GM12892 (cell line): ENCODE measurements at regions not wholly inside any gene's neighbourhood (a gene's known extent, or its start where the extent isn't known, plus 50 kb on each side); places are given as distances from the start of the nearest gene placed in this dataset.

Experiments
- DNase-seq: peaks from one replicate; pipeline ENCODE4 v3.0.0; 2011; ENCODE audit not compliant: insufficient read length
- FAIRE-seq: peaks from 2 replicates; lab custom pipeline; 2011; peaks lifted over from hg19 to GRCh38; lab: Jason Lieb, UNC
- POLR2A ChIP-seq: IDR thresholded peaks from 2 replicates; pipeline ENCODE4 v1.6.1; 2011; ENCODE audit warnings: low read depth, low read length, control low read depth
- POLR2AphosphoS5 ChIP-seq: IDR thresholded peaks from 2 replicates; pipeline ENCODE4 v1.6.1; 2011; ENCODE audit warnings: low read depth, low read length, control low read depth
- TAF1 ChIP-seq: IDR thresholded peaks from 2 replicates; pipeline ENCODE4 v1.6.1; 2011; ENCODE audit warnings: low read depth, mild to moderate bottlenecking, control low read depth, low read length, borderline replicate concordance

DNA sequence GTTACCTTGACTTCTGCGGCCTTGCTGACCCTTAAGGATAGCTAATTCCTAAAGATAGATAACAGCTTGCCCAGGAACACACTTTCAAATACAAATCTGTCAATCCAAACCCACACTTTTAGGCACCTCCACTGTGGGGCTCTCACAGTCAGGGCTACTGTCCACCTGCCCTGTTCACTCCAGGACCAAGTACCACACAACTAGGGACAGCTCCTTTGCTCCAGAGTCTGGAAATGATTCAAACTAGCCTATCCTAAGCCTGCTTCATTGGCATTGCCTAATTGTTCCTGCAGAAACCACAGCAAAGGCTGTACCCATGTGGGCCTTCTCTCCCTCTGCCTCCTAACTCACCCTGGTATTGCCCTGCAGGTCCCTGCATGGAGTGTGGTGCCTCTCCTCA is 538.9 kb upstream of the IGFBP3 start:
- FAIRE-seq (no peak), DNase-seq (no peak)
- TF ChIP-seq POLR2A = no peak
- TF ChIP-seq TAF1 = no peak
- no peak for TF ChIP-seq POLR2AphosphoS5

DNA sequence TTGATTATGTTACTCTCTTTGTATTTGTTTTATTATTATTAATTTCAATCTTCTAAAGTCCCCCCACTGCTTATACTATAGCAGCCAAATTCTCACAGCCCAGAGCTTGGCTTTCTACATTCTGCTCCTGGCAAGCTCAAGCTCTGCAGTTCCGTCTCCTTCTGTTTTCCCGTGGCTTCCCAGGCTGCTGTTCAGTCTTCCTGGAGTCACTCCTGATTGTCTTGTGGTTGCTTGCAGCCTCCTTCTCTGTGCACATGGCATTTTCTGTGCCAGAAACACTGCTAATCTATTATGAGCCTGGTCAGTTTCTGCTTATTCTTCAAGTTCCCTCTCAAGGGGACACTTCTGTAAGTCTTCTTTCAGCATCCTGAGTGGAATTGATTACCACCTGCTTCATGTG is 533.7 kb upstream of the IGFBP3 start:
- no peak for FAIRE-seq
- TF ChIP-seq POLR2A = no peak
- TF ChIP-seq TAF1 = no peak
- no peak for TF ChIP-seq POLR2AphosphoS5
- DNase-seq = no peak

DNA sequence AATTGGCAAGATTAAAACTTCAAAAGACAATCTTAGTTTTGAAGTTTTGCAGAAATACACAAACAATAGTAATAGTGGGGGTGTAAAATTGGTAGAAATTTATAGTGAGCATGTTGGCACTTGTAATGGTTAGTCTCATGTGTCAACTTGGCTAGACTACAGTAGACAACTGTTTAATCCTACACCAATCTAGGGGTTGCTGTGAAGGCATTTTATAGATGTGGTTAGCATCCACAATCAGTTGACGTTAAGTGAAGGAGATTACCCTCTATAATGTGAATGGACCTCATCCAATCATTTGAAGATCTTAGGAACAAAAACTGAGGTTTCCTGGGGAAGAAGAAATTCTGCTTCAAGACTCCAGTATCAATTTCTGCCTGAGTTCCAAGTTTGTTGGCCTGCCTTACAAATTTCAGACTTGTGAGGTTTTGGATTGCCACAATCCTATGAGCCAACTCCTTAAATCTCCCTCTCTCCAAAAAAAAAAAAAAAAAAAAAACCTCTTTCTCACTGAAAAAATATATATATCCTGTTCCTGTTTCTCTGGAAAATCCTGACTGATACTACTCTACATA is 531.6 kb upstream of the IGFBP3 start:
- TF ChIP-seq POLR2AphosphoS5 (no peak), POLR2A (no peak), TAF1 (no peak)
- DNase-seq = no peak
- no peak for FAIRE-seq

DNA sequence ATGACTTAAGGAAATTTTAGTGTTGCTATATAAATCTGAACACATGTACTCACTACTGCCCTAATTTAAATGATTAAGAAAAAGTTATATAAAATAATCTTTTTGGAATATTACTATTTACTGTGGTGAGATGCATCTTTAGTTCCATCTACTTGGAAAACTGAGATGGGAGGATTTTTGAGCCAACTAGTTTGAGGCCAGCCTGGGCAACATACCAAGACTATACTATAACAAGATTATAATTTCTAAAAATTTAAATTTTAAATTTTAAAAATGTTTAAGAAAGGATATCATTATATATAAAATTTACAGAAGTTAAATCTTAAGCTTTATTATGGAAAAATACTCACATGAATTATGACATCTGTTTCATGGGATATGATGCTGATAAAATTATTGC is 530.8 kb upstream of the IGFBP3 start:
- FAIRE-seq = no peak
- no peak for DNase-seq
- TF ChIP-seq TAF1 (no peak), POLR2AphosphoS5 (no peak), POLR2A (no peak)

DNA sequence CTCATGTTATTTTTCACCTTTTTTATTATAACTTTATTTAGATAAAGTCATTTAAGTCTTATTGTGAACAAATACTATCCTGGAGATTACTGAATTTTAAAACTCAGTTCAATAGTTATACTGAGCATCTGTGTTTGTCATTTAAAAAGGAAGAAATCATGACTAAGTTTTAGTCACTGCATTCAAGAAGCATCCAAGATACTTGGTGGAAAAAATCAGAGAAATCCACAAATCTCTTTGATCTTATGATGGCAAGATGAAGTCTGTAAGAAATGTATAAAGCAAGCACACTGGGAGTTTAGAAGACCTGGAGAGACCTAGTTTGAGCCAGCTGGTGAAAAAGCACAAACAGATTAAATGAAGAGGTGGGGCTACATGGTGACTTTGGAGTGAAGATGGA is 529.8 kb upstream of the IGFBP3 start:
- TF ChIP-seq POLR2A (no peak), POLR2AphosphoS5 (no peak), TAF1 (no peak)
- FAIRE-seq = no peak
- DNase-seq = no peak

DNA sequence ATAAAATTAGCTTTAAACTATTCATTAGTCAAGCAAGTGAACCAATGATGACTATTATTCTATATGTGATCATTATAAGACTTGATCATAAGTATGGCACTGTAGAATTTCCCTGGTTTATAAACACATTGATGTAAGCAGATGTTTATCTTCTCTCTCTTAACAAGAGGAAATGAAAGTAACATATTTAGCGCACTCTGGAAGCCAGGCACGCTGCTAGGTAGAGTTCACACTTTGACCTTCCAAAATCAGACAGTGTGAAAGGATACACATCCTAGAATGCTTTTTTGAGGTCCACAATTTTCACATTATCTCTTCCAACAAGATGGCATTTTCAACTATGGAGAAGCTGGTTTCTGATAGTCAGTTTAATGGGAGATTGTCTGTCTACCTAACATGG is 529.4 kb upstream of the IGFBP3 start:
- FAIRE-seq (no peak), DNase-seq (no peak)
- no peak for TF ChIP-seq POLR2AphosphoS5
- TF ChIP-seq POLR2A = no peak
- no peak for TF ChIP-seq TAF1

DNA sequence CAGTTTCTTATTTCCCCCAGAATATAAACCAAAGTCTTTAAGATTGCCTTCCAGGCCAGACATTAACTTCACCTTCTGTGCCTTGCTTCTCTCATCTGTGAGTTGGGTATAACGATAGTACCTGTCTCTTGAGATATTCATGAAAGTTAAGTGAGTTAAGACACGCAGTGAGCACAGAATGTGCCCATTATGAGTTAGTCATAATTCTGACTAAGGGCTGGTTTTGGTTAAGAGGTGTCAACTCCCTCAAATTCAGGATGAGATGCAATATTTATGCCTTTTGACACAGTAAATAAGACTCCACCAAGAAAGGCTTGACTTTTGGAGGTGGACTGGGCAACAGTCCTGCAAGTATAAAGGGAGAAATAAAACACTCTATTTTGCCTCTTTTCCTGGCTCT is 528.7 kb upstream of the IGFBP3 start:
- DNase-seq = no peak
- TF ChIP-seq POLR2A (no peak), TAF1 (no peak), POLR2AphosphoS5 (no peak)
- FAIRE-seq = no peak

DNA sequence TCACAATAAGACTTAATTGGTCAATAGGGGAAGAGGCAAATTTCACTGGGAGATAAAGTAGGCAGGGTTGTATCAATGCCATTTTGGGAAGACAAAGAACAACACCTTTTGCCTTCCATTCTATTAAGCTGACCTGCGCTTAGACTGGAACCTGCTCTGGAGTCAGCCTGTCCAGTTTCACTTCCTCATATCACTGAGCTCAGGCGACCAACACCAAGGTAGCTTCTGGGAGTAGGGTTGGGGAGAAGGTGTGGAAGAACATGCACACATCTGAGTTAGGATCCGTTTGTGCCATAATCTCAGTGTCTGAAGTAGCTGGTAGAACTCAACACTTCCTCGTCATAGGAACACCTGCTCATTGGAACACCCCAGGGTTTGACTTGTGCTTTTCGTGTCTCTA is 527.4 kb upstream of the IGFBP3 start:
- DNase-seq (no peak), FAIRE-seq (no peak)
- no peak for TF ChIP-seq TAF1
- TF ChIP-seq POLR2AphosphoS5 = no peak
- TF ChIP-seq POLR2A = no peak

DNA sequence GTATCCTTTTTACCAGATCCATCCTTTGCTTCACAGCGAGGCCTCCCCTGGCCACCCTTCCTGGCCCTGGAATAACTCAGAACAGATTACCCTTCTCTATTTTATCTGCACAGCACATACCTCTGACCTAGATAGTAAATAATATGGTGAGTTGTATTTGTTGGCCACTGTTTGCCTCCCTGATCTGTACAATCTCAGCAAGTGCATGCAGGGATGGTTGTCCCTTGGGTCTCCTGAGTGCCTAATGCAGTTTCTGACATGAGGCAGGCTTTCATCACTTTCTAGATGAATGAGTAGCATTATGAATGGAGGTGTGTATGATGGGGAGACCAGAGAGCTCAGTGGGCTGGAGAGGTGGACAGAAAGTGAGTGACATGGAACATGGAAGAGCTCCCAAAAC is 525.1 kb upstream of the IGFBP3 start:
- DNase-seq = no peak
- TF ChIP-seq POLR2AphosphoS5 = no peak
- no peak for TF ChIP-seq POLR2A
- no peak for TF ChIP-seq TAF1
- FAIRE-seq = no peak

DNA sequence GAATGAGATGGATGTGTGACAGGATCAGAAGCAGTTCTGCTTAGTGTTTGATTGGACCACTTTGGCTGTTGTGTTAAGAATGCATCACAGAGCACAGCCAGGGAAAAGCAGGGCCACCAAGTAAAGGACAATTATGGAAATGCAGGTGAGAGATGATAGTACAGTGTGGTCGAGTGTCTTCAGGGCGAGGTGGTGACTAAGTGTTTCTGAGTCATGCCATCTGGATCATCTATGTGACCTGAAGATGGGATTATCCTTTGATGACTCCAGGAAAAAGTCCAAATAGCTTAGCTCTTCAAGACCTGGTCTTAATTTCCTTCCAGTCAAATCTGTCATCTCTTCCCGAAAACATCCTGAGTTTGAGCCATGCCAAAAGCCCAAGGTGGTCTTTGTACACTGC is 523.2 kb upstream of the IGFBP3 start:
- no peak for FAIRE-seq
- no peak for TF ChIP-seq POLR2A
- TF ChIP-seq TAF1 = no peak
- TF ChIP-seq POLR2AphosphoS5 = no peak
- DNase-seq = no peak

DNA sequence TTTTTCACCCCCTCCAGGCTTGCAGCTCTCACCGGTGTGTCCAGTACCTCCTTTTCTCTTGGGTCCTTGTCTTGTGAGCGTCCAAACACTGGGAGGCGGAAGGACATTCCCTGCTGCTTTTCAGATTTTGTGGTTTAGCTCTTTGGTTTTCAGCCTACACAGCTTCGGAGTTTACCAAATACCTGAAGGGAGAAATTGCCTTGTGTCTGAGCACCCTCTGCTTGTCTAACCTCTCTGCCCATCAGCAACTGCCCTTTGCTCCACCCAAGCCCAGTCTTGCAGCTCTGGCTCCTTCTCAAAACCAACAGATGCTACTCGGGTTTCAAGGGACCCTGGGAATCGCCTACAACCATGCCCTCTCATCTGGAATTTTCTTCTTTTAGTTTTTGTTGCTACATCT is 519.1 kb upstream of the IGFBP3 start:
- TF ChIP-seq POLR2A = no peak
- no peak for TF ChIP-seq TAF1
- TF ChIP-seq POLR2AphosphoS5 = no peak
- DNase-seq (no peak), FAIRE-seq (no peak)

DNA sequence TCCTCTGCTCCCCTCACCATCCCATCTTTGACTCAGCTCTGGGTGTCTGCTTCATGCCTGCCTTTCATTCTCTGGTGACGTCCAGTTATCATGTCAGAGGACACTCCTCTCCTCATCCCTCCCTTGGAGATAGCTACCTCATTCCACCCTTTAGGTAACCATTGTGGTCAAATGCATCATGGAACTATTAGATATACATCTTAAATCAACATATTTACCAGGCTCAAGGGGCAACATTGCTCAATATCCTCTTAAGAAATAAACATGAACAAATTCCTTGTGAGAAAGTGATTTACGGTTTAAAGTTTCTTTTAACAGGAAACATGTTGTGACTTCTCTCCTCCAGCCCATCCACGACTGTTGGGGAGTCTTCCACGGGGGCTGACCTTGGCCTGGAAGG is 511.6 kb upstream of the IGFBP3 start:
- FAIRE-seq = no peak

More for the DNA sequence above, 511.6 kb upstream of the IGFBP3 start:
- TF ChIP-seq POLR2AphosphoS5 (no peak), TAF1 (no peak), POLR2A (no peak)
- DNase-seq = no peak
